ENCODE measurements at regions not wholly inside any gene's neighbourhood (a gene's known extent, or its start where the extent isn't known, plus 50 kb on each side); places are given as distances from the start of the nearest gene placed in this dataset.

GRCh38 chr12:30874455-30875321 is 51.9 kb upstream of the TSPAN11 start:
- no peak for DNase-seq (ENCODE audit: low spot score)

DNA sequence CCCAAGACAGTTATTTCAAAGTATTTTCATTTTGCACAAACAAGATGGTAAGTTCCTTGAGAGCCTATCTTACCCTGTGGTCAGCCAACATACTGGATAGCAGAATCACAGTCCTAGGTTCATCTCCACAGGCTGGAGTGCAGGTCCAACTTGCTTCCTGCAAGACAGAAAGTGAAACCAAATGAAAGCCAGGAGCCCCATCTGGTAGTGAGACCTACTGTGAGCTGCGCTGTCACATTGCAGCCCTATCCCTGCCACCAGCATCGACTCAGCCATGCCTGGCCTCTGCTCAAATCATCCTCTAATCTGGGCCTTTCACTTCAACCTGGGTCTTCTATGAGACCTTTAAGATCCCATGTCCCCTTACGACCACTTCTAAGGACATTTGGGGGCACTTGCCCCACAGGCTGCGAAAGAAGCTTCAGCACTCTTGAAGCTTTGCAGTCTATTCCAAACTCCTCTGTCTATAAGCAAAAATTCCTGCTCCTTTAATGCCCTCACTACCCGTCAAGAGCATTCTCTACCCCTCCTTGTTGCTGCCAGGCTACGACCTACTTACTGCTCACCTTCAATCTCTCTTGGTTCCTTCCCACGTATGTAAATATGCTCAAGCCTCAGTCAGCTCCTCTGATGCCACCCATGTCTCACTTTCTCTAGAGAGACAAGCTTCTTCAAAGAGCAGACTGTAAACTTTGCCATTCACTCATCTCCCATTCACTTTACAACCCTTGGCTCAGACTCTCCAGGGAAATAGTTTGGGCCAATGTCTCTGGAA is 55.9 kb upstream of the TSPAN11 start:
- no peak for DNase-seq (ENCODE audit: low spot score)

DNA sequence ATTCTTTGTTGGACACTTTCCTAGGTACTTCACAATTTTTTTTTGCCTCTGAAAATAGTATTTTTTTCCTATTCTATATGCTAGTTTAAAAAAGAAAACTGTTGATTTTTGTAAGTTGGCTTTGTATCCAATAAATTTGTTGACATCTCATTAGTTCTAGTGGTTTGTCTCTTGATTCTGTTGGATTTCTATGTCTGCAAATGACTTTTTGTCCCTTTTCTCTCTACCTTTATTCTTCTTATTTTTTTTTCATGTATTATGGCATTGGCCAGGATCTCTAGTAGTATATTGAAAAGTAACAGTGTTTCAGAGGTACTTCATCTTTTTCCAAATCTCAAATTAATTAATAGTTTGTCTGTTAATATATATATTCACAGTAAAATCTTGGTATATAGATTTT is 59.1 kb upstream of the TSPAN11 start:
- no peak for DNase-seq (ENCODE audit: low spot score)

DNA sequence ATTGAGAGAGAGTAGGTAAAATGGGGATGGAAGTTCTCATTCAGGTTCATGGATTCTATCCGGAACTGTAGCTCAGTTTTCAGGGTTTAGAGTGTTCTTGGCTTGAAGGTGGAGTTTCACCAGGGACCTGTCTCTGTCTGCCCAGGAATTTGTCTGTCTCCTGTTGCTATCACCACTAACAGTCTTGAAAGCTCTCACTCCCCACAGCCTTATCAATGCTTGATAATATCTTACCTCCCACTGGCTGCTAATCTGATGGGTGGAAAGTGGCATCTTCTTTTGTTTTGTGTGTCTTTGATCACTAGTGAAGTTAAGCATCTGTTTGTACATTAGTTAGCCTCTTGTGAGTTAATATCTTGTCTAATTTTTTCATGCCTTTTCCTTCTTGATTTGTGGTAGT is 60.3 kb upstream of the TSPAN11 start:
- DNase-seq (ENCODE audit: low spot score), result no peak

DNA sequence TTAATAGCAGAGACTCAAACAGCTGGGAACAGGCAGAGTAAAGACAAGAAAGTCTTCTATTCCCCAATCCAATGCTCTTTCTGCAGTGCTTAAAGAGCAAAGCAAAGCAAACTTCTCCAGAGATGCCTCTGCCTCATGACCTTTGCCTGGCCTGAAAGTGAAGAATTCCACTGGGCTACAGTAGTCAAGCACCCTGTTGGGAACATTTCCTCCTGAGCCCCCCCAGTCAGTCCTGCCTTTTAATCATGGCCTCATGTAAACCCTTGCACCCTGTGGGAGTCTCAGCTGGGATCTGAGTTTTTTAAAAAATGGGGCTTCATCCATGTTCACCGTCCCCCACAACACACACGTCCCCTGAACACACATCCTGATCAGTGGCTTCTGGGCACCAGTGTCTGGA is 62.7 kb upstream of the TSPAN11 start:
- DNase-seq (ENCODE audit: low spot score), result no peak

GRCh38 chr12:30862486-30862885 is 64.1 kb upstream of the TSPAN11 start:
- DNase-seq (ENCODE audit: low spot score), result no peak

GRCh38 chr12:30859226-30859625 is 67.3 kb upstream of the TSPAN11 start:
- DNase-seq (ENCODE audit: low spot score), result no peak

GRCh38 chr12:30858471-30858870 is 68.1 kb upstream of the TSPAN11 start:
- no peak for DNase-seq (ENCODE audit: low spot score)

- no peak for DNase-seq (ENCODE audit: low spot score)
These were observed 72.9 kb upstream of the TSPAN11 start for GRCh38 chr12:30853561-30854133.

- DNase-seq (ENCODE audit: low spot score), result no peak
These were observed 75.9 kb upstream of the TSPAN11 start for GRCh38 chr12:30850684-30851083.

DNA sequence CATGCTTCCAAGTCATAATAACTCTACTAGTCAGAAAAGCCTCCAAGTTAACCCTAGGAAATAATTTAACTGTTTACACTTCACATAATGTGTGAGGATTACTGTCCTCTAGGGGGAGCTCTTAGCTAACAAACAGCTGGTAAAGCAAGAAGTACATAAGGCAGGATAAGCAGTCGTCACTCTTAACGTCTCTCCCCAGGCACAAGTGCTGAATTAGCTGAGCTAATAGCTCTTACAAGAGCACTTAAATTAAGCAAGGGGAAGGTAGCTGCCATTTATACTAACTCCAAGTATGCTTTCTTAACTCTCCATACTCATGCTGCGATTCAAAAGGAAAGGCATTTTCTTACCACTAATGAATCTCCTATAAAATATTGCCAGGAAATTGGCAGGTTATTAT is 79.3 kb upstream of the TSPAN11 start:
- peak; percentile 85 for DNase-seq (ENCODE audit: low spot score)

- DNase-seq (ENCODE audit: low spot score), result no peak
These were observed 79.8 kb upstream of the TSPAN11 start for GRCh38 chr12:30846776-30847175.

GRCh38 chr12:30845676-30846075 is 80.9 kb upstream of the TSPAN11 start:
- no peak for DNase-seq (ENCODE audit: low spot score)

- no peak for DNase-seq (ENCODE audit: low spot score)
These were observed 83.3 kb upstream of the TSPAN11 start for GRCh38 chr12:30843211-30843610.

DNA sequence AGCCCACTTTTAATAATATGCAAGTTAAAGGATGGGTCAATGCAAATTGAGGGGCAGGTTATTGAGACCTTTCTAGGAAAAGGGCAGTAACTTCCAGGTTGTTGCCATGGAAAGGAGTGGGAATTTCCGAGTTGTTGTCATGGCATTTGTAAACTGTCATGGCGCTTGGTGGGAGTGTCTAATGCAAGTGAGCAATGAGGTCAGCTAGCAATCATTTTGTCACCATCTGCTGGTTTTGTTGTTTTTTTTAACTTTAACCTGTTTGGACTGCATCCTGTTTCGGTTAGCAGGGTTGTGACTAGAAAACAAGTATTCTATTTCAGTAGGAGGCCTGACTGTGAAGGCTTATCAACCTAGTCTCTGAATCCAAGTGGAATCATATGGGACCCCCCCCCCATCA is 85.8 kb upstream of the TSPAN11 start:
- no peak for DNase-seq (ENCODE audit: low spot score)

- DNase-seq (ENCODE audit: low spot score), result no peak
These were observed 85.0 kb upstream of the CAPRIN2 start for GRCh38 chr12:30839643-30840220.

GRCh38 chr12:30837595-30837994 is 82.8 kb upstream of the CAPRIN2 start:
- no peak for DNase-seq (ENCODE audit: low spot score)

DNA sequence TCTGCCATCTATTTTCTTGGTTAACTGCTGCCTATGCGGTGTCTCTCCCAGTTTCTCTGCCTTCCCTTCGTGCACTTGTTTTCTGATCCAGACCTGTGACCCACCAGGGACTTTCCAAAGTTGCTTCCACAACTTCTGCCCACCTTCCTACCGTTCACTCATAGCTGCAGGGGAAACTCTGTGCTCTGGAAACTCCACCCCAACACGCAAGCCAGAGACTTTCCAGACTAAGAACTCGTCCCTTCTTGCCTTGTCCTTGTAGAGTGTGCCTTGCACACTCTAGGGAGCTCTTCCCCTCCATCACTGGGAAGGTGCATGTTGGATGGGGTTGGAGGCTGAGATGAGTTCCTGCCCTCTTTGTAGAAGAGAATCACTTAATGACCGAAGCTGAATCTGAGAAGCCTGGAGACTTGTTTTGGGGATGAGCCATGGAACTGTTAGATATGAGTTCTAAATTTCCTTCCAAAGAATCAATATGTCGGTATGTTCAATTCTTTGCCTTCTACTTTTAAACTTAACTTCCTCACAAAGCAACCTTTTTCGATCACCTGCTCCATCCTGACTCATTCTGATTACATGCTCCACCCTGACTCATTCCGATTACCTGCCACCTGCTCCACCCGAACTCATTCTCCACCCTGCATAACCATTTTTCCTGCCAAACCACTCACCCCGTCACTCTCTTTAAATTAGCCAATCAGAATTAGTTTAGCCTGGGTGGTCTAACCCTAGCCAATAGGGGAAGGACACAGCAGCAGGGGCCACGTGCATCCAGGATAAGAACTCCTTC is 82.1 kb upstream of the CAPRIN2 start:
- no peak for DNase-seq (ENCODE audit: low spot score)

DNA sequence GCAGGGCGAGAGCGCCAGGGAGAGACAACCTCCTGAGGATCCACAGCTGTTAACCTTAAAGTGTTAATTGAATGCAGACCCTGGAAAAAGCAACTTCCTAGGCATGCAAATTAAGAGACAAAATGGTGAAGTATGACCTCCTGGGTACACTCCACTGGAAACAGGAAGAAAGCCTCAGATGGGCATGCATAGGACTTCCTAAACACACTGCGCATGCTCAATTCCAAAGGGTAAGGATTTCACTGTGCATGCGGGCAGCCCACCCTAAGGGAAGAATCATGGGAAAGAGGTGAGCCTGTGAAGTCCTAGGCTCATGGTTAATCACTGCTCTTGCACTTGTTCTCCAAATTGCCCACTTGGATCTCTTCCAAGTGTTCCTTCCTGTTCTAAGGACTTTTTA is 80.5 kb upstream of the CAPRIN2 start:
- DNase-seq (ENCODE audit: low spot score), result no peak

- no peak for DNase-seq (ENCODE audit: low spot score)
These were observed 76.0 kb upstream of the CAPRIN2 start for GRCh38 chr12:30830751-30831150.

GRCh38 chr12:30829876-30830275 is 75.1 kb upstream of the CAPRIN2 start:
- no peak for DNase-seq (ENCODE audit: low spot score)

GRCh38 chr12:30828686-30829085 is 73.9 kb upstream of the CAPRIN2 start:
- peak; percentile 22 for DNase-seq (ENCODE audit: low spot score)
